Stomach smooth muscle (tissue), 2 donors: ENCODE measurements at regions not wholly inside any gene's neighbourhood (a gene's known extent, or its start where the extent isn't known, plus 50 kb on each side); places are given as distances from the start of the nearest gene placed in this dataset.
"Not testable (repeated sequence)": the region's sequence is repeated elsewhere in the genome, so short reads cannot be mapped to it uniquely, and the experiment has no call there.

Experiments
- H3K27ac ChIP-seq: one replicate; pipeline ENCODE4 v1.7.0; 2013; ENCODE audit warnings: mild to moderate bottlenecking, low read length, inconsistent platforms
- H3K27me3 ChIP-seq, 2 donors: one replicate each; pipeline ENCODE4 v1.7.0; 2013; ENCODE audit warnings: low read length in 2 of 2; ENCODE audit not compliant: insufficient read depth in 2 of 2, control insufficient read depth in 1 of 2
- H3K36me3 ChIP-seq, 2 donors: one replicate each; pipeline ENCODE4 v1.7.0; 2013; ENCODE audit warnings: low read length in 2 of 2; ENCODE audit not compliant: control insufficient read depth in 2 of 2, insufficient read depth in 2 of 2
- H3K4me1 ChIP-seq: one replicate; pipeline ENCODE4 v1.7.0; 2013; ENCODE audit warnings: low read length; ENCODE audit not compliant: control insufficient read depth, insufficient read depth
- H3K4me3 ChIP-seq, 2 donors: one replicate each; pipeline ENCODE4 v1.7.0; 2013; ENCODE audit warnings: low read length in 2 of 2
- H3K9ac ChIP-seq, 2 donors: one replicate each; pipeline ENCODE4 v1.7.0; 2013; ENCODE audit warnings: low read length in 2 of 2, mild to moderate bottlenecking in 1 of 2
- H3K9me3 ChIP-seq, 2 donors: one replicate each; pipeline ENCODE4 v1.7.0; 2013; ENCODE audit warnings: low read length in 2 of 2; ENCODE audit not compliant: control insufficient read depth in 2 of 2
- donor health status: healthy.
- donor health status: Pancreatic carcinoma.

- no peak overlapping the region for H3K4me3 ChIP-seq
- H3K9ac ChIP-seq = no peak overlapping the region
- H3K27me3 ChIP-seq = no peaks in the 10 kb centered on the region
- no peaks in the 10 kb centered on the region for H3K36me3 ChIP-seq
- H3K4me1 ChIP-seq = no peaks in the 10 kb centered on the region
- H3K9me3 ChIP-seq = peaks cover 2 to 5% of the 10 kb centered on the region in 2 donors
- H3K27ac ChIP-seq = no peak overlapping the region
These were observed 165.6 kb downstream of the ALDH8A1 start for GRCh38 chr6:134784336-134784735.

- no peak overlapping the region for H3K27ac ChIP-seq
These were observed 171.5 kb downstream of the ALDH8A1 start for GRCh38 chr6:134778431-134778830.

GRCh38 chr6:134774201-134774638 is 175.7 kb downstream of the ALDH8A1 start:
- Histone ChIP-seq H3K9me3 (peaks cover 0 to 5% of the 10 kb centered on the region in 2 donors), H3K4me1 (no peaks in the 10 kb centered on the region), H3K27me3 (no peaks in the 10 kb centered on the region), H3K36me3 (no peaks in the 10 kb centered on the region), H3K4me3 (no peak overlapping the region), H3K27ac (no peak overlapping the region), H3K9ac (no peak overlapping the region)

More at GRCh38 chr6:134778431-134778830, 171.5 kb downstream of the ALDH8A1 start:
- Histone ChIP-seq H3K4me1 (no peaks in the 10 kb centered on the region), H3K36me3 (no peaks in the 10 kb centered on the region), H3K4me3 (no peak overlapping the region), H3K9ac (no peak overlapping the region), H3K9me3 (peaks cover 2 to 11% of the 10 kb centered on the region in 2 donors), H3K27me3 (no peaks in the 10 kb centered on the region)

- H3K27ac ChIP-seq = no peak overlapping the region
- H3K4me1 ChIP-seq = no peaks in the 10 kb centered on the region
- no peak overlapping the region for H3K4me3 ChIP-seq
- no peak overlapping the region for H3K9ac ChIP-seq
- H3K27me3 ChIP-seq = no peaks in the 10 kb centered on the region
- no peaks in the 10 kb centered on the region for H3K9me3 ChIP-seq
- H3K36me3 ChIP-seq = no peaks in the 10 kb centered on the region
These were observed 177.1 kb downstream of the ALDH8A1 start for GRCh38 chr6:134772671-134773360.

- H3K27ac ChIP-seq = no peak overlapping the region
- no peak overlapping the region for H3K4me3 ChIP-seq
- no peaks in the 10 kb centered on the region for H3K9me3 ChIP-seq
- H3K9ac ChIP-seq = no peak overlapping the region
- no peaks in the 10 kb centered on the region for H3K36me3 ChIP-seq
- H3K27me3 ChIP-seq = no peaks in the 10 kb centered on the region
- H3K4me1 ChIP-seq = no peaks in the 10 kb centered on the region
These were observed 181.0 kb downstream of the ALDH8A1 start for GRCh38 chr6:134768931-134769330.

GRCh38 chr6:134766497-134766896 is 183.4 kb downstream of the ALDH8A1 start:
- H3K9ac ChIP-seq = no peak overlapping the region
- no peak overlapping the region for H3K27ac ChIP-seq
- H3K27me3 ChIP-seq = no peaks in the 10 kb centered on the region
- no peaks in the 10 kb centered on the region for H3K9me3 ChIP-seq
- no peaks in the 10 kb centered on the region for H3K4me1 ChIP-seq
- no peak overlapping the region for H3K4me3 ChIP-seq
- no peaks in the 10 kb centered on the region for H3K36me3 ChIP-seq

- Histone ChIP-seq H3K9ac (no peak overlapping the region), H3K4me1 (no peaks in the 10 kb centered on the region), H3K4me3 (no peak overlapping the region), H3K27ac (no peak overlapping the region), H3K27me3 (no peaks in the 10 kb centered on the region), H3K36me3 (no peaks in the 10 kb centered on the region), H3K9me3 (no peaks in the 10 kb centered on the region)
These were observed 185.2 kb downstream of the ALDH8A1 start for GRCh38 chr6:134764741-134765140.

GRCh38 chr6:134763575-134763974 is 186.3 kb downstream of the ALDH8A1 start:
- not testable (repeated sequence) for H3K9me3 ChIP-seq, H3K9ac ChIP-seq, H3K4me1 ChIP-seq, H3K4me3 ChIP-seq, H3K36me3 ChIP-seq, H3K27me3 ChIP-seq, H3K27ac ChIP-seq

GRCh38 chr6:134758621-134759020 is 191.3 kb downstream of the ALDH8A1 start:
- Histone ChIP-seq H3K27ac (no peak overlapping the region), H3K4me3 (no peak overlapping the region), H3K27me3 (no peaks in the 10 kb centered on the region), H3K9me3 (no peaks in the 10 kb centered on the region), H3K36me3 (no peaks in the 10 kb centered on the region), H3K4me1 (no peaks in the 10 kb centered on the region), H3K9ac (no peak overlapping the region)

GRCh38 chr6:134757911-134758361 is 192.0 kb downstream of the ALDH8A1 start:
- Histone ChIP-seq H3K9me3 (no peaks in the 10 kb centered on the region), H3K27me3 (no peaks in the 10 kb centered on the region), H3K4me1 (no peaks in the 10 kb centered on the region), H3K4me3 (no peak overlapping the region), H3K36me3 (no peaks in the 10 kb centered on the region), H3K9ac (no peak overlapping the region), H3K27ac (no peak overlapping the region)

GRCh38 chr6:134756374-134757025 is 193.4 kb downstream of the ALDH8A1 start:
- Histone ChIP-seq H3K4me1 (no peaks in the 10 kb centered on the region), H3K36me3 (no peaks in the 10 kb centered on the region), H3K9me3 (no peaks in the 10 kb centered on the region), H3K27ac (no peak overlapping the region), H3K4me3 (no peak overlapping the region), H3K27me3 (no peaks in the 10 kb centered on the region), H3K9ac (no peak overlapping the region)
